Activated naive CD4-positive, alpha-beta T cell (primary cell): ENCODE measurements at regions not wholly inside any gene's neighbourhood (a gene's known extent, or its start where the extent isn't known, plus 50 kb on each side); places are given as distances from the start of the nearest gene placed in this dataset.
"Not testable (repeated sequence)": the region's sequence is repeated elsewhere in the genome, so short reads cannot be mapped to it uniquely, and the experiment has no call there.

Experiments used
- DNase-seq, 4 experiments: peaks; one replicate each; lab custom pipeline; 2025; lab: John Stamatoyannopoulos, UW

- no peak for DNase-seq
Measured at GRCh38 chr10:33611423-33611822, 277.0 kb upstream of the NRP1 start.

- no peak for DNase-seq
Measured at GRCh38 chr10:33609546-33609945, 275.1 kb upstream of the NRP1 start.

- no peak for DNase-seq
Measured at GRCh38 chr10:33602278-33602677, 267.8 kb upstream of the NRP1 start.

- DNase-seq: no peak
Measured at GRCh38 chr10:33600381-33600780, 265.9 kb upstream of the NRP1 start.

- DNase-seq: no peak
Measured at GRCh38 chr10:33596422-33596821, 262.0 kb upstream of the NRP1 start.

GRCh38 chr10:33594475-33594874, 260.0 kb upstream of the NRP1 start:
- no peak for DNase-seq

GRCh38 chr10:33588974-33589600, 254.6 kb upstream of the NRP1 start:
- DNase-seq: no peak

GRCh38 chr10:33584596-33584995, 250.1 kb upstream of the NRP1 start:
- DNase-seq: not testable (repeated sequence)

- DNase-seq: no peak
Measured at GRCh38 chr10:33579996-33580395, 245.5 kb upstream of the NRP1 start.

- DNase-seq: no peak
Measured at GRCh38 chr10:33573606-33574005, 239.1 kb upstream of the NRP1 start.

- no peak for DNase-seq
Measured at GRCh38 chr10:33571616-33572015, 237.1 kb upstream of the NRP1 start.

GRCh38 chr10:33570495-33570894, 236.0 kb upstream of the NRP1 start:
- DNase-seq: no peak

- no peak for DNase-seq
Measured at GRCh38 chr10:33569702-33570101, 235.2 kb upstream of the NRP1 start.

GRCh38 chr10:33566426-33566825, 232.0 kb upstream of the NRP1 start:
- DNase-seq: no peak

GRCh38 chr10:33566001-33566400, 231.5 kb upstream of the NRP1 start:
- no peak for DNase-seq

- no peak for DNase-seq
Measured at GRCh38 chr10:33565231-33565630, 230.8 kb upstream of the NRP1 start.

GRCh38 chr10:33559105-33559504, 224.6 kb upstream of the NRP1 start:
- no peak for DNase-seq

- DNase-seq: no peak
Measured at GRCh38 chr10:33557313-33557712, 222.8 kb upstream of the NRP1 start.

GRCh38 chr10:33556620-33557019, 222.2 kb upstream of the NRP1 start:
- no peak for DNase-seq

- DNase-seq: no peak
Measured at GRCh38 chr10:33556103-33556502, 221.6 kb upstream of the NRP1 start.

- no peak for DNase-seq
Measured at GRCh38 chr10:33553748-33554571, 219.5 kb upstream of the NRP1 start.

- DNase-seq: no peak
Measured at GRCh38 chr10:33552290-33552689, 217.8 kb upstream of the NRP1 start.

GRCh38 chr10:33550811-33551210, 216.3 kb upstream of the NRP1 start:
- no peak for DNase-seq

- no peak for DNase-seq
Measured at GRCh38 chr10:33547976-33548375, 213.5 kb upstream of the NRP1 start.
